Renal cortex interstitium (tissue), 11 donors: ENCODE measurements at regions not wholly inside any gene's neighbourhood (a gene's known extent, or its start where the extent isn't known, plus 50 kb on each side); places are given as distances from the start of the nearest gene placed in this dataset.
A peak's percentile ranks its signal among the peaks of the same experiment; 100 is the strongest.

Experiments used
- DNase-seq, 11 donors: peaks; one replicate each; pipeline ENCODE4 v3.0.0-alpha.2; 2013; ENCODE audit warnings: low read depth in 9 of 11, low spot score in 4 of 11; ENCODE audit errors: extremely low read depth in 1 of 11

DNA sequence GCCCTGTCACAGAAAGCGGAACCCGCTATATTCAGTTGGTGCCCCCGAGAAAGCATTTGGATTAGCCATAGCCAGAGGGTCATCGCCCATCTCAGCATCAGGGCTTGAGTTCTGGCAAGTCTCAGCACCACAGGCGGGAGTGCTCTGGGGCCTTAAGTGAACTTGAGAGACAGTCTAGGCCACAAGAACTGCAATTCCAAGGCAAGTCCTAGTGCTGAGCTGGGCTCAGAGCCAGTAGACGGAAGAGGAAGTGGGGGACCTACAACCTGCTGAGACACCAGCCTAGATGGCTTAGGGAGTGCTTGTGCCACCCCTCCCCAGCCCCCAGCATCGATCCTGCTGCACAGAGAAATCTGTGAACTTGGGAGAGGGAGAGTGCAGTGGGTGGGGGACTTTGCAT is 594.9 kb downstream of the CCDC171 start:
- no peak for DNase-seq

DNA sequence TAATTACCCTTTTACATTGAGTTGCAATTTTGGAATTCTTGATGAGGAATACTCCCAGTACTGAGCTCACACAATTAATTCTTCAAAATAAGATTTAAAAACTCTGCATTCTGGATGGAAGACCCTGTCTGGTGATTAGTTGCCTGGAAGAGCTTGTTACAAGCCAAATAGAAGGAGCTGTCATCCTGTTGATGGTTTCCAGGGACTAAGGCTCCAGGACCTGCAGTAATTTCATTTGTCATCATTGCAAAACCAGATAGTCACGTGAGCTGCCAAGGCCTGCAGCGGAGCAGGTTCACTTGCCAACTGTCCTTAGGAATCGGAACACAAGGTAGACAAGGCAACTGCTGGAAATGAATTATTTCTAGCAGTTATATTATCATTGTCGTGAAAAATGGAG is 597.7 kb downstream of the CCDC171 start:
- DNase-seq = no peak

DNA sequence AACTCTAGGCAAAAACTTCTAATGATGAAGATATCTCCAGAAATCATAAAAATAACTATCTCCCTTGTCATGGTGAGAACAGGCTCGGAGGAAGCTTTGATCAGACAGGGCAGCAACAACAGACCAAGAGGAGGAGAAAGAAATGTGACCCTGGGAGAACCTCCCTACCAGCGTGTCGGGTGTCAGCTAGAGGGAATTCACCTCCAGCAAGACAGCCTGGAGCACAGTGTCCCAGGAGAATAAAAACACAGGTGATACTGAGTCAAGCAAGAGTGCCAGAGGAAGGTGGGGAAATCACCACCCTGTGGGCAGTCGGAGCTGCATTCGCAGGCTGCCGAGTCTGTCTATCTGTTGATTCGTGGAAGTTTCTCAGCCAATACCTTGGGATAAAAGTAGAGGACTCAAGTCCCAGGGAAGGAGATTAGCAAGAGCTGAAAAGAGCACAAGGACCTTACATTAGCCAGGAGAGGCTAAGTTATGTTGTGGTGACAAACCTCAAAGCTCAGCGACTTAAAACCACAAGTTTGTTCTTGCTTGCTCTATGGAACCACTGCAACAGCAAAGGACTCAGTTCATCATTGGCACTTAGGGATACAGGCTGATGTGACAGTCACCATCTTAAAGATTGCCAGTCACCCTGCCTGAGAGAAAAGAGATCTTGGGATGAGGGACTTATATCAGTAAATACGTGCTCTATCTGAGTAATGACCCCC is 598.3 kb downstream of the CCDC171 start:
- DNase-seq = no peak

GRCh38 chr9:16152276-16153101 is 599.6 kb downstream of the CCDC171 start:
- no peak for DNase-seq

DNA sequence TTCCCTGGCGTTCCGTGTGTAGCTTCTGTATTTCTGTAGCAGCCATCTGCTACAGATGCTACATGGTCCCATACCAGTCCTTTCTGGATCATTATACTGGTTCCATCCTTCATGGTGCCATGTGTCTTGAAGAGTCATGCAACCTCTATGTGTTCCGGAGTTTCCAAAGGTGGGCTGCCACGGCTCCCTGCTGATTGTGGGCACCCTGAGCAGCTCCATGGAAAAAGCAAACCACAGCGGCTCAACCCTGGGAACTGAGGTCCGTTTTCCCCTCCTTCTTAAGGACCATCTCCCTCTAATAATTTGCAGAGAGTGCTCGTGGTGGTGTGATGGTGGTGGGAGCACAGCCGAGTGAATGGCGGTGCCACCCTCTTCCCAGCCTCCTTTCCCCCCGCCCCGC is 600.4 kb downstream of the CCDC171 start:
- no peak for DNase-seq

DNA sequence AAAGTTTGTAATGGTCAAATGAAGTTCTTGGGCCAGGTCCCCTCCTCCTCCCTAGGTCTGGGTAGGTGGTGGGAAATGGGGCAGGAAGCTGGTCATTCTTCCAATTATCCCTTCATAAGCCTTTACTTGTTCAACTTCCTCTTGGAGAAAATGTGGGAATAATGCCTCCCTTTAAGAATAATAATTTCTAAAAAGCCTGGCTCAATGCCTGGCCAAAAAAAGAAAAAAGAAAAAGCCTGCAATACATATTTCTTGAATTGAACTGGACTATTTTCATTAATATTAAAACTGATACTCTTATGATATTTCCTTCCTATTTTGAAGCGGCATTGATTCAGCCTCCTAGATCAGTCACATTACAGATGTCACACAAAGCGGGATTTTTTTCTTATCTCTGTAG is 600.9 kb downstream of the CCDC171 start:
- no peak for DNase-seq

DNA sequence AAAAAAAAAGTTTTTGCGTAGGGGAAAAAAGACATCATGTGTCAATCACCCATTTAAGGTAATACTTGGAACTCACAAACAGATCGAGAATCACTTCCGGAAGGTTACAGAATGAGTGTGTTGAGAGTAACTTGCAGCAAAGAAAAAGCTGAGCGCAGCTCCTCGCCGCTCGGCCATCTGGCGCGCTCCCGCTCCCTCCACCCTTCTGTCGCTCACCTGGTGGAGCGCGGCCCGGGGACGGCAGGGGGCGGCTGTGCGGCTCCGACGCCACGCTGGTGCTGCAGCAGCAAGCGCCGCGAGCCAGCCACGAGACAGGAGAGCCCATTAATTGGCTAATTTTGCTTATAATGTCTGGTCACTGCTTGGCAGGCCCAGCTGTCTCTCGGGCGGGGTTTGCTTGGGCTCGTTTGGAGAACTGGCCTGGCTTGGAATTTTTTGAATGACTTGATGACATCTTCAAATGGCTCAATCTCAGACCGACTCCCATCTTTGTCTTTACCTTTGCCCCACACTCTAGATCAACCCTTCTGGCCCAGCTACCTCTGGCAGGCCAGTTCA is 601.8 kb downstream of the CCDC171 start:
- DNase-seq = peak in 3 of 11 donors; percentile 40 to 46 (median 42)

GRCh38 chr9:16155878-16156277 is 603.0 kb downstream of the CCDC171 start:
- DNase-seq = no peak

- no peak for DNase-seq
Measured at GRCh38 chr9:16157216-16157615, 604.4 kb downstream of the CCDC171 start.

GRCh38 chr9:16157651-16158050 is 604.8 kb downstream of the CCDC171 start:
- no peak for DNase-seq

DNA sequence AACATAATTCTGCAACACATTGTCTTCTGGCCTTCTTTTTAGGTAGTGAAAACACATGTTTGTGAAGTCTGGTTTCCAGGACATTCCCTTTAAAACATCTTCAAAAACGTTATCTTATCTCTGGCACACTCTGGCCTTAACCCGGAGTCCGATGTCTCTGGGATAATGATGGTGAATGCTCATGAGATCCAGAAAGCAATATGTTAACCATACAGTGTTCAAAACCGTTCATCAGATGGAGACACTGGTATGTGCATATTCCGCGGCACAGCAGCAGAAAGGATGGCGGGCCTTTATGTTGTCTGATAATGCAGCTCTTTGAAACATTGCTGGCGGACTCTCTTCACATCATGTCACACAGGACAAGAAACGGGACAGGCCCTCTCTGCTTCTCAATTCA is 605.2 kb downstream of the CCDC171 start:
- no peak for DNase-seq

GRCh38 chr9:16161483-16161882 is 608.6 kb downstream of the CCDC171 start:
- DNase-seq = no peak

GRCh38 chr9:16170119-16170518 is 617.3 kb downstream of the CCDC171 start:
- no peak for DNase-seq

DNA sequence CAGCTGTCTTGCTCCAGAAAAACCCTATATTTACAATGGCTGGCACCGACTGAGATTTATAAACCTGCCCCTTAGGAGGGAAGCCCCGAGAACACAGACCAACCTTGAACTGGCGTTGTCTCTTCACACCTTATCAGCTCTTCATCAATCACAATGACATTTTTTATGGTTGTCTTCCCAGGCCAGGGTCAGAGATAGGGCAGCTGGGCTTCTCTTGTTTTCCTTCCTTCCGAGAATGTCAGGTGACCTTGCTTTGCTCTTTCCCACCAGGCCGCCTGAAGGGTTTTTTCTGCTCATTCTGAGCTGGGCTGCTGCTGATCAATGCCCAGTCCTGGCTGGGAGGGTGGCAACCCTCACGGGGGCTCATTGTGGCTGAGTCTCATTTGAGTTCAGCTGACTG is 619.1 kb downstream of the CCDC171 start:
- DNase-seq = no peak

GRCh38 chr9:16172796-16173195 is 620.0 kb downstream of the CCDC171 start:
- no peak for DNase-seq

DNA sequence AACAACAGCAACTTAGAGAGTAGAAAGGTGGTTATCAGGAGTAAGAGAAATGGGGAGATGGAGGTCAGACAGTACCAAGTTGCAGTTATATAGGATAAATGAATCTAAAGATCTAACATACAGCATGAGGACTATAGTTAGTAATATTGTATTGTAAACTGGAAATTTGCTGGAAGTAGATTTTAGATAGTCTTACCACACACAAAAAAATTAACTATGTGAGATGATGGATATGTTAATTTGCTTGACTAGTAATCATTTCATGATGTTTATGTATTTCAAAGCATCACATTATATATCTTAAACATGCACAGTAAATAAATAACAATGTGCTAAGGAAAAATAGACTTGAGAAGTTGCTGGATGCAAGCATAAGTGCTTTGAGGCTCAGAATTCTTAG is 622.1 kb downstream of the CCDC171 start:
- no peak for DNase-seq

- DNase-seq = no peak
Measured at GRCh38 chr9:16175461-16175860, 622.6 kb downstream of the CCDC171 start.

- DNase-seq = no peak
Measured at GRCh38 chr9:16178294-16178693, 625.5 kb downstream of the CCDC171 start.

DNA sequence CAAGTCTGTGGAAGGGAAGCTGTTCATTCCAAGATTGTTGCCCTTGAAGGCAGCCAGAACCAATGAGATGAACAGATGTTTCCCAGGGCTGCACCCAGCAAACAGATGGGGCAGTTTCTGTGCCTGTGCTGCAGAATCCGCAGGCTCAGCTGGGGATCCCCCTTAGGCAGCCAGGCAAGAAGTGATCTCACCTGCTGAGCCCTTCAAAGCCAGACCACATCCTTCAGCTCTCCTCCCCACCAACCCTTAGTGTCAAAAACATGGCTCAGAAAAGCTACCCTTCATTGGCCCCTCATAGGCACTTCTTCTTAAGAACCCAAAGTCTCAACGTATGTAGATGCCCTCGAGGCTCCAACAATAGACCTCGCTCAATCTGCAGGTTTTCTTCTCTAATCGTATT is 626.7 kb downstream of the CCDC171 start:
- DNase-seq = no peak

- no peak for DNase-seq
Measured at GRCh38 chr9:16180091-16180490, 627.2 kb downstream of the CCDC171 start.
